CD14-positive monocyte (primary cell): ENCODE measurements at regions not wholly inside any gene's neighbourhood (a gene's known extent, or its start where the extent isn't known, plus 50 kb on each side); places are given as distances from the start of the nearest gene placed in this dataset.

Source experiments
- DNase-seq, 3 donors: peaks; one replicate each; pipeline ENCODE4 v3.0.0-alpha.2; 2011 to 2022
- H2AFZ ChIP-seq: 2 replicates; pipeline ENCODE4 v1.6.0; 2012; ENCODE audit warnings: mild to moderate bottlenecking, low read depth, low read length, inconsistent platforms; ENCODE audit not compliant: insufficient read depth, poor library complexity, severe bottlenecking
- H3K27ac ChIP-seq, 2 donors: 1 replicate in 1 of 2; 2 replicates in 1 of 2; pipeline ENCODE4 v1.5.1; 2012 to 2013; ENCODE audit warnings: low read length in 2 of 2, control low read depth in 1 of 2, inconsistent platforms in 1 of 2, low read depth in 1 of 2, mild to moderate bottlenecking in 1 of 2
- H3K27me3 ChIP-seq, 2 donors: one replicate each; pipeline versions ENCODE4 v1.6.0 to v1.6.1; 2011 to 2013; ENCODE audit warnings: low read length in 2 of 2; ENCODE audit not compliant: control insufficient read depth in 2 of 2, insufficient read depth in 2 of 2
- H3K36me3 ChIP-seq, 2 donors: replicated peaks in 1 of 2; 1 replicate in 1 of 2; 2 replicates in 1 of 2; pipeline versions ENCODE4 v1.5.1 to v1.6.1; 2012 to 2013; ENCODE audit warnings: low read length in 2 of 2, control low read depth in 1 of 2, inconsistent platforms in 1 of 2, mild to moderate bottlenecking in 1 of 2; ENCODE audit not compliant: insufficient read depth in 2 of 2, control insufficient read depth in 1 of 2
- H3K4me1 ChIP-seq, 2 donors: 1 replicate in 1 of 2; 2 replicates in 1 of 2; pipeline versions ENCODE4 v1.5.1 to v1.6.1; 2012 to 2013; ENCODE audit warnings: low read length in 2 of 2, control low read depth in 1 of 2, inconsistent platforms in 1 of 2, mild to moderate bottlenecking in 1 of 2, moderate library complexity in 1 of 2; ENCODE audit not compliant: insufficient read depth in 2 of 2, control insufficient read depth in 1 of 2
- H3K4me2 ChIP-seq: replicated peaks from 2 replicates; pipeline ENCODE3; 2012; ENCODE audit warnings: low read length, moderate library complexity, mild to moderate bottlenecking; ENCODE audit not compliant: poor library complexity, severe bottlenecking; ENCODE audit errors: extremely low read depth
- H3K4me3 ChIP-seq, 3 experiments: fragments of 200-600 bp in 1 of 3; sonication (generic) in 1 of 3; replicated peaks in 1 of 3; 1 replicate in 2 of 3; 2 replicates in 1 of 3; pipeline ENCODE4 v1.5.1; 2011 to 2013; ENCODE audit warnings: low read length in 3 of 3, mild to moderate bottlenecking in 3 of 3, control low read depth in 2 of 3, low read depth in 2 of 3, inconsistent platforms in 1 of 3, moderate library complexity in 1 of 3
- H3K79me2 ChIP-seq: 2 replicates; pipeline ENCODE4 v1.6.0; 2012; ENCODE audit warnings: mild to moderate bottlenecking, control low read depth, inconsistent platforms, low read length, moderate library complexity; ENCODE audit not compliant: insufficient read depth
- H3K9ac ChIP-seq: 2 replicates; pipeline ENCODE4 v1.6.0; 2017; ENCODE audit warnings: low read length, mild to moderate bottlenecking; ENCODE audit not compliant: insufficient read depth, poor library complexity, severe bottlenecking
- H3K9me3 ChIP-seq, 2 donors: replicated peaks in 1 of 2; 1 replicate in 1 of 2; 2 replicates in 1 of 2; pipeline versions ENCODE4 v1.5.1 to v1.6.1; 2012 to 2013; ENCODE audit warnings: low read length in 2 of 2, control low read depth in 1 of 2; ENCODE audit not compliant: control insufficient read depth in 1 of 2, insufficient read depth in 1 of 2
- H4K20me1 ChIP-seq: 2 replicates; pipeline ENCODE4 v1.6.0; 2012; ENCODE audit warnings: mild to moderate bottlenecking, low read length, control low read depth, moderate library complexity; ENCODE audit not compliant: insufficient read depth
- H3K27ac Mint-ChIP-seq, 7 donors: one replicate each; pipeline ENCODE4 v1.8.0; 2020; ENCODE audit warnings: mild to moderate bottlenecking in 7 of 7, mixed read lengths in 7 of 7, moderate library complexity in 6 of 7, inconsistent platforms in 2 of 7
- H3K27me3 Mint-ChIP-seq, 3 donors: one replicate each; pipeline ENCODE4 v1.8.0; 2021 to 2022; ENCODE audit warnings: low read depth in 3 of 3, mild to moderate bottlenecking in 3 of 3, mixed read lengths in 3 of 3, moderate library complexity in 3 of 3, inconsistent platforms in 1 of 3
- H3K36me3 Mint-ChIP-seq, 2 donors: one replicate each; pipeline ENCODE4 v1.8.0; 2020; ENCODE audit warnings: mixed read lengths in 2 of 2, inconsistent platforms in 1 of 2, mild to moderate bottlenecking in 1 of 2
- H3K4me1 Mint-ChIP-seq: one replicate; pipeline ENCODE4 v1.8.0; 2020; ENCODE audit warnings: mild to moderate bottlenecking, mixed read lengths
- H3K4me3 Mint-ChIP-seq, 2 donors: one replicate each; pipeline ENCODE4 v1.8.0; 2020; ENCODE audit warnings: mild to moderate bottlenecking in 2 of 2, mixed read lengths in 2 of 2, moderate library complexity in 1 of 2
- H3K9me3 Mint-ChIP-seq, 7 donors: one replicate each; pipeline ENCODE4 v1.8.0; 2020 to 2022; ENCODE audit warnings: mixed read lengths in 7 of 7, mild to moderate bottlenecking in 6 of 7, moderate library complexity in 6 of 7, inconsistent platforms in 2 of 7
- WGBS: methylation state at CpG from one replicate; pipeline ENCODE4 v1.1.5; 2013; ENCODE audit warnings: missing lambda C conversion rate; ENCODE audit not compliant: insufficient coverage; 5-methylcytosine and 5-hydroxymethylcytosine counted together
- intact Hi-C, 2 donors: fragments of 100-400 bp; cut with micrococcal nuclease; formaldehyde crosslinking; loops; one replicate each; pipeline versions ENCODE4 v1.15.0 to v1.15.1; 2023
- TF ChIP-seq, protein P1 (sequence below): fragments of 200-600 bp; IDR thresholded peaks from one replicate; pipeline ENCODE4 v1.8.0; 2022; ENCODE audit warnings: antibody characterized with exemption, mild to moderate bottlenecking

DNA sequence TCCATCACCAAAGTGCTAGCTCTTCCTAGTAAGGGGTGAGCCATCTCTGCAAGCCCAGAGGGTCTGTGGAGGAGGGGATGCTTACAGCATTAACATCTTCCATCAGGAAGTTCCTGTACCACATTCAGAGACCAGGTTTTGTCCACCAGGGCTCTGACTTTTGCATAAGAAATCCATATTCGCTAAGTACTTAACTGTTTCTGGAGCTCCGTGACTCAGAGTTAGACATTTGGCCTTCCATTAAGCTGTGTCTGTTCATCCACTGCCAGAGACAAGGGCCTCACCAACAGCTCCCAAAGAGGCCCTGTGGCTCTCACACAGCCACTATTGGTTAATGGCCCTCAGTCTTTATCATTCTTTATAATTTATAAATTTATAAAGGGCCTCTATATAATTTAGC, 144.6 kb downstream of the ADAMTS15 start:
- Histone ChIP-seq H3K27ac (no peak overlapping the region), H2AFZ (no peak overlapping the region)
- WGBS: 100% methylated on average over 2 of the region's 2 CpGs

DNA sequence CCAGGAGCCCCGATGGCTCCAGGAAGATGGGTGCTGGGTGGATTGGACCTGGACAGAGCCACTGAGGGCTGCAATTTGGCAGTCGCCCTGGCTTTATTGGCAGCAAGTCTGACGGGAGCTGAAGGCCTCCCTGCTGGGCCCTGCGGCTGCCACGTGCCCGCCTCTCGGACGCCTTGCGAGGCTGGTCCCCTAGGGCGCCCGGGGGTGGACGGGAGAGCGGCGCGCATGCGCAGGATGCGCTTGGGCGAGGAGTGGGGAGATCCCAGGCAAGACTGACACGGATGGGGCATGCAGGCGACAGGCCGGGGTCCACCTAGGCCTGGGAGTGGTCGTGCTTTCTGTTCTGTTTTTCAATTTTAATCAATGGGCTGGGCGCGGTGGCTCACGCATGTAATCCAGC, 150.0 kb downstream of the ADAMTS15 start:
- intact Hi-C loops: no loop called here
- no peak overlapping the region for H3K4me2 ChIP-seq
- WGBS: 96% methylated on average over 22 of the region's 25 CpGs
- DNase-seq: no peak
- H3K27me3 ChIP-seq: no peaks in the 10 kb centered on the region
- peaks cover 0 to 2% of the 10 kb centered on the region in 2 donors for H3K9me3 ChIP-seq
- H3K36me3 ChIP-seq: no peaks in the 10 kb centered on the region
- H3K4me3 ChIP-seq: no peak overlapping the region
- TF ChIP-seq, protein P1, sequence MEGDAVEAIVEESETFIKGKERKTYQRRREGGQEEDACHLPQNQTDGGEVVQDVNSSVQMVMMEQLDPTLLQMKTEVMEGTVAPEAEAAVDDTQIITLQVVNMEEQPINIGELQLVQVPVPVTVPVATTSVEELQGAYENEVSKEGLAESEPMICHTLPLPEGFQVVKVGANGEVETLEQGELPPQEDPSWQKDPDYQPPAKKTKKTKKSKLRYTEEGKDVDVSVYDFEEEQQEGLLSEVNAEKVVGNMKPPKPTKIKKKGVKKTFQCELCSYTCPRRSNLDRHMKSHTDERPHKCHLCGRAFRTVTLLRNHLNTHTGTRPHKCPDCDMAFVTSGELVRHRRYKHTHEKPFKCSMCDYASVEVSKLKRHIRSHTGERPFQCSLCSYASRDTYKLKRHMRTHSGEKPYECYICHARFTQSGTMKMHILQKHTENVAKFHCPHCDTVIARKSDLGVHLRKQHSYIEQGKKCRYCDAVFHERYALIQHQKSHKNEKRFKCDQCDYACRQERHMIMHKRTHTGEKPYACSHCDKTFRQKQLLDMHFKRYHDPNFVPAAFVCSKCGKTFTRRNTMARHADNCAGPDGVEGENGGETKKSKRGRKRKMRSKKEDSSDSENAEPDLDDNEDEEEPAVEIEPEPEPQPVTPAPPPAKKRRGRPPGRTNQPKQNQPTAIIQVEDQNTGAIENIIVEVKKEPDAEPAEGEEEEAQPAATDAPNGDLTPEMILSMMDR: no peak
- H3K79me2 ChIP-seq: no peaks in the 10 kb centered on the region
- H3K9ac ChIP-seq: no peak overlapping the region
- H3K36me3 Mint-ChIP-seq: no peaks in the 10 kb centered on the region
- H3K4me1 Mint-ChIP-seq: peaks cover 9% of the 10 kb centered on the region
- no peak overlapping the region for H3K27ac Mint-ChIP-seq
- H2AFZ ChIP-seq: no peak overlapping the region
- H3K9me3 Mint-ChIP-seq: peaks cover 0 to 14% (median 4%) of the 10 kb centered on the region in 7 donors
- H4K20me1 ChIP-seq: no peaks in the 10 kb centered on the region
- no peak overlapping the region for H3K4me3 Mint-ChIP-seq
- peaks cover 0 to 5% of the 10 kb centered on the region in 2 donors for H3K4me1 ChIP-seq
- H3K27me3 Mint-ChIP-seq: no peaks in the 10 kb centered on the region
- H3K27ac ChIP-seq: no peak overlapping the region

More for the DNA sequence above, 144.6 kb downstream of the ADAMTS15 start:
- intact Hi-C loops: no loop called here
- Histone ChIP-seq H3K9me3 (no peaks in the 10 kb centered on the region), H3K4me3 (no peak overlapping the region), H3K4me2 (no peak overlapping the region), H3K9ac (no peak overlapping the region), H3K79me2 (no peaks in the 10 kb centered on the region), H3K27me3 (no peaks in the 10 kb centered on the region), H4K20me1 (no peaks in the 10 kb centered on the region), H3K36me3 (no peaks in the 10 kb centered on the region), H3K4me1 (no peaks in the 10 kb centered on the region)
- TF ChIP-seq, protein P1: no peak
- no peak for DNase-seq
- no peaks in the 10 kb centered on the region for H3K4me1 Mint-ChIP-seq
- H3K9me3 Mint-ChIP-seq: peaks cover 0 to 6% (median 0%) of the 10 kb centered on the region in 7 donors
- H3K27me3 Mint-ChIP-seq: peaks cover 0 to 2% (median 2%) of the 10 kb centered on the region in 3 donors
- no peak overlapping the region for H3K27ac Mint-ChIP-seq
- H3K4me3 Mint-ChIP-seq: no peak overlapping the region
- no peaks in the 10 kb centered on the region for H3K36me3 Mint-ChIP-seq
